ENCODE measurements at regions not wholly inside any gene's neighbourhood (a gene's known extent, or its start where the extent isn't known, plus 50 kb on each side); places are given as distances from the start of the nearest gene placed in this dataset.

GRCh38 chr6:128686084-128686483, 165.7 kb upstream of the PTPRK start:
- H3K4me3 Mint-ChIP-seq = no peak overlapping the region
- intact Hi-C loops (cut with micrococcal nuclease) = no loop called here
- no peaks in the 10 kb centered on the region for H3K4me1 Mint-ChIP-seq
- peaks cover 0 to 1% (median 0%) of the 10 kb centered on the region in 11 donors for H3K9me3 Mint-ChIP-seq
- POLR2A ChIA-PET = no interaction called here
- no peak for DNase-seq
- no peak for ATAC-seq
- no peak overlapping the region for H3K4me3 ChIP-seq (ENCODE audit: low read length)
- no peaks in the 10 kb centered on the region for H3K27me3 ChIP-seq (ENCODE audit: control insufficient read depth in 2 of 2, insufficient read depth in 2 of 2, low read length in 2 of 2)
- H3K36me3 Mint-ChIP-seq = no peaks in the 10 kb centered on the region
- H3K27me3 Mint-ChIP-seq = peaks cover 5 to 56% (median 30%) of the 10 kb centered on the region in 5 donors
- CTCF ChIA-PET = no interaction called here
- H3K27ac Mint-ChIP-seq = no peak overlapping the region
- H3K4me1 ChIP-seq (ENCODE audit: control insufficient read depth in 2 of 2, insufficient read depth in 2 of 2, low read length in 2 of 2) = no peaks in the 10 kb centered on the region
- H3K27ac ChIP-seq (ENCODE audit: low read depth, low read length) = no peak overlapping the region
- H3K9me3 ChIP-seq (ENCODE audit: control insufficient read depth in 2 of 3, low read length in 3 of 3) = no peaks in the 10 kb centered on the region
- no peaks in the 10 kb centered on the region for H3K36me3 ChIP-seq (ENCODE audit: control insufficient read depth in 2 of 3, insufficient read depth in 3 of 3, low read length in 3 of 3)

- Mint-ChIP-seq H3K4me1 (no peaks in the 10 kb centered on the region), H3K9me3 (peaks cover 0 to 5% (median 0%) of the 10 kb centered on the region in 11 donors), H3K27me3 (peaks cover 0 to 9% (median 5%) of the 10 kb centered on the region in 5 donors), H3K27ac (no peak overlapping the region), H3K4me3 (no peak overlapping the region), H3K36me3 (no peaks in the 10 kb centered on the region)
- Histone ChIP-seq H3K4me3 (ENCODE audit: low read length) (no peak overlapping the region), H3K27me3 (ENCODE audit: control insufficient read depth in 2 of 2, insufficient read depth in 2 of 2, low read length in 2 of 2) (no peaks in the 10 kb centered on the region), H3K4me1 (ENCODE audit: control insufficient read depth in 2 of 2, insufficient read depth in 2 of 2, low read length in 2 of 2) (no peaks in the 10 kb centered on the region), H3K36me3 (ENCODE audit: control insufficient read depth in 2 of 3, insufficient read depth in 3 of 3, low read length in 3 of 3) (no peaks in the 10 kb centered on the region), H3K27ac (ENCODE audit: low read depth, low read length) (no peak overlapping the region), H3K9me3 (ENCODE audit: control insufficient read depth in 2 of 3, low read length in 3 of 3) (no peaks in the 10 kb centered on the region)
- intact Hi-C loops (cut with micrococcal nuclease) = no loop called here
- CTCF ChIA-PET = no interaction called here
- DNase-seq (no peak), ATAC-seq (no peak)
- POLR2A ChIA-PET = no interaction called here
Measured at GRCh38 chr6:128676456-128676855, 156.1 kb upstream of the PTPRK start.

GRCh38 chr6:128672023-128672422, 151.6 kb upstream of the PTPRK start:
- Mint-ChIP-seq H3K4me3 (no peak overlapping the region), H3K36me3 (no peaks in the 10 kb centered on the region), H3K9me3 (peaks cover 0 to 2% (median 0%) of the 10 kb centered on the region in 11 donors), H3K27me3 (peaks cover 0 to 14% (median 6%) of the 10 kb centered on the region in 5 donors), H3K27ac (no peak overlapping the region), H3K4me1 (no peaks in the 10 kb centered on the region)
- Histone ChIP-seq H3K27me3 (ENCODE audit: control insufficient read depth in 2 of 2, insufficient read depth in 2 of 2, low read length in 2 of 2) (no peaks in the 10 kb centered on the region), H3K4me1 (ENCODE audit: control insufficient read depth in 2 of 2, insufficient read depth in 2 of 2, low read length in 2 of 2) (no peaks in the 10 kb centered on the region), H3K27ac (ENCODE audit: low read depth, low read length) (no peak overlapping the region), H3K9me3 (ENCODE audit: control insufficient read depth in 2 of 3, low read length in 3 of 3) (no peaks in the 10 kb centered on the region), H3K4me3 (ENCODE audit: low read length) (no peak overlapping the region), H3K36me3 (ENCODE audit: control insufficient read depth in 2 of 3, insufficient read depth in 3 of 3, low read length in 3 of 3) (no peaks in the 10 kb centered on the region)
- POLR2A ChIA-PET = no interaction called here
- intact Hi-C loops (cut with micrococcal nuclease) = no loop called here
- no peak for ATAC-seq
- DNase-seq = no peak
- CTCF ChIA-PET = no interaction called here

GRCh38 chr6:128667339-128667858, 147.0 kb upstream of the PTPRK start:
- no peak for ATAC-seq
- Mint-ChIP-seq H3K36me3 (no peaks in the 10 kb centered on the region), H3K27ac (no peak overlapping the region), H3K4me3 (no peak overlapping the region), H3K4me1 (no peaks in the 10 kb centered on the region), H3K27me3 (peaks cover 0 to 9% (median 4%) of the 10 kb centered on the region in 5 donors), H3K9me3 (no peaks in the 10 kb centered on the region)
- no peaks in the 10 kb centered on the region for H3K4me1 ChIP-seq (ENCODE audit: control insufficient read depth in 2 of 2, insufficient read depth in 2 of 2, low read length in 2 of 2)
- ChIA-PET CTCF (no interaction called here), POLR2A (interaction anchor here (0.6 kb wide), 1 partner anchor 1024 kb away, joined by 3 read pairs; no protein-coding TSS in a partner anchor)
- no peak overlapping the region for H3K27ac ChIP-seq (ENCODE audit: low read depth, low read length)
- intact Hi-C loops (cut with micrococcal nuclease) = no loop called here
- DNase-seq = no peak
- H3K36me3 ChIP-seq (ENCODE audit: control insufficient read depth in 2 of 3, insufficient read depth in 3 of 3, low read length in 3 of 3) = no peaks in the 10 kb centered on the region
- no peaks in the 10 kb centered on the region for H3K27me3 ChIP-seq (ENCODE audit: control insufficient read depth in 2 of 2, insufficient read depth in 2 of 2, low read length in 2 of 2)
- no peak overlapping the region for H3K4me3 ChIP-seq (ENCODE audit: low read length)
- no peaks in the 10 kb centered on the region for H3K9me3 ChIP-seq (ENCODE audit: control insufficient read depth in 2 of 3, low read length in 3 of 3)

GRCh38 chr6:128666405-128666804, 146.0 kb upstream of the PTPRK start:
- DNase-seq = no peak
- no peak overlapping the region for H3K27ac Mint-ChIP-seq
- POLR2A ChIA-PET = no interaction called here
- CTCF ChIA-PET = no interaction called here
- H3K4me3 Mint-ChIP-seq = no peak overlapping the region
- intact Hi-C loops (cut with micrococcal nuclease) = no loop called here
- H3K9me3 Mint-ChIP-seq = no peaks in the 10 kb centered on the region
- Histone ChIP-seq H3K4me1 (ENCODE audit: control insufficient read depth in 2 of 2, insufficient read depth in 2 of 2, low read length in 2 of 2) (no peaks in the 10 kb centered on the region), H3K9me3 (ENCODE audit: control insufficient read depth in 2 of 3, low read length in 3 of 3) (no peaks in the 10 kb centered on the region), H3K36me3 (ENCODE audit: control insufficient read depth in 2 of 3, insufficient read depth in 3 of 3, low read length in 3 of 3) (no peaks in the 10 kb centered on the region), H3K27me3 (ENCODE audit: control insufficient read depth in 2 of 2, insufficient read depth in 2 of 2, low read length in 2 of 2) (no peaks in the 10 kb centered on the region), H3K27ac (ENCODE audit: low read depth, low read length) (no peak overlapping the region), H3K4me3 (ENCODE audit: low read length) (no peak overlapping the region)
- no peaks in the 10 kb centered on the region for H3K4me1 Mint-ChIP-seq
- ATAC-seq = no peak
- H3K36me3 Mint-ChIP-seq = no peaks in the 10 kb centered on the region
- peaks cover 0 to 6% (median 4%) of the 10 kb centered on the region in 5 donors for H3K27me3 Mint-ChIP-seq

GRCh38 chr6:128663238-128663637, 142.8 kb upstream of the PTPRK start:
- H3K36me3 ChIP-seq (ENCODE audit: control insufficient read depth in 2 of 3, insufficient read depth in 3 of 3, low read length in 3 of 3) = no peaks in the 10 kb centered on the region
- H3K9me3 ChIP-seq (ENCODE audit: control insufficient read depth in 2 of 3, low read length in 3 of 3) = no peaks in the 10 kb centered on the region
- Mint-ChIP-seq H3K9me3 (no peaks in the 10 kb centered on the region), H3K4me1 (no peaks in the 10 kb centered on the region), H3K27ac (no peak overlapping the region), H3K36me3 (no peaks in the 10 kb centered on the region), H3K27me3 (no peaks in the 10 kb centered on the region), H3K4me3 (no peak overlapping the region)
- ATAC-seq = no peak
- H3K27ac ChIP-seq (ENCODE audit: low read depth, low read length) = no peak overlapping the region
- DNase-seq = no peak
- intact Hi-C loops (cut with micrococcal nuclease) = no loop called here
- ChIA-PET CTCF (no interaction called here), POLR2A (no interaction called here)
- H3K4me3 ChIP-seq (ENCODE audit: low read length) = no peak overlapping the region
- H3K27me3 ChIP-seq (ENCODE audit: control insufficient read depth in 2 of 2, insufficient read depth in 2 of 2, low read length in 2 of 2) = no peaks in the 10 kb centered on the region
- no peaks in the 10 kb centered on the region for H3K4me1 ChIP-seq (ENCODE audit: control insufficient read depth in 2 of 2, insufficient read depth in 2 of 2, low read length in 2 of 2)

GRCh38 chr6:128659878-128660622, 139.7 kb upstream of the PTPRK start:
- no peaks in the 10 kb centered on the region for H3K27me3 ChIP-seq (ENCODE audit: control insufficient read depth in 2 of 2, insufficient read depth in 2 of 2, low read length in 2 of 2)
- H3K27ac Mint-ChIP-seq = no peak overlapping the region
- intact Hi-C loops (cut with micrococcal nuclease) = no loop called here
- no peak overlapping the region for H3K27ac ChIP-seq (ENCODE audit: low read depth, low read length)
- no peak for ATAC-seq
- H3K36me3 ChIP-seq (ENCODE audit: control insufficient read depth in 2 of 3, insufficient read depth in 3 of 3, low read length in 3 of 3) = no peaks in the 10 kb centered on the region
- no peaks in the 10 kb centered on the region for H3K4me1 ChIP-seq (ENCODE audit: control insufficient read depth in 2 of 2, insufficient read depth in 2 of 2, low read length in 2 of 2)
- H3K4me3 Mint-ChIP-seq = no peak overlapping the region
- POLR2A ChIA-PET = no interaction called here
- H3K27me3 Mint-ChIP-seq = peaks cover 0 to 11% (median 5%) of the 10 kb centered on the region in 5 donors
- peaks cover 0 to 3% (median 0%) of the 10 kb centered on the region in 7 donors for H3K4me1 Mint-ChIP-seq
- CTCF ChIA-PET = no interaction called here
- H3K9me3 ChIP-seq (ENCODE audit: control insufficient read depth in 2 of 3, low read length in 3 of 3) = no peaks in the 10 kb centered on the region
- H3K4me3 ChIP-seq (ENCODE audit: low read length) = no peak overlapping the region
- H3K9me3 Mint-ChIP-seq = no peaks in the 10 kb centered on the region
- no peak for DNase-seq
- no peaks in the 10 kb centered on the region for H3K36me3 Mint-ChIP-seq

All from naive thymus-derived CD4-positive, alpha-beta T cell (primary cell).